HepG2 (cell line): ENCODE measurements at regions not wholly inside any gene's neighbourhood (a gene's known extent, or its start where the extent isn't known, plus 50 kb on each side); places are given as distances from the start of the nearest gene placed in this dataset.

Experiments
- ATAC-seq: fragments of 200-7000 bp; cut with Tn5 transposase; 3 replicates; pipeline ENCODE4 v1.9.1; 2020; ENCODE audit warnings: mild to moderate bottlenecking, moderate library complexity
- BruUV-seq: library from RNA; stranded (reverse); fragments of 400-500 nt; replicated peaks from 2 replicates; lab custom pipeline; 2021; lab: Mats Ljungman, UMichigan
- CTCF ChIA-PET: fragments of 300-600 bp; formaldehyde crosslinking; extraction: SDS; loops from one replicate; lab custom pipeline; 2021; ENCODE audit warnings: low total read pairs, inconsistent platforms, low intra/inter-chr PET ratio; lab: Yijun Ruan, JAX
- POLR2A ChIA-PET: fragments of 350-600 bp; sonication (Branson Sonifier 250); formaldehyde crosslinking; loops from one replicate; lab custom pipeline; 2020; ENCODE audit warnings: antibody characterized with exemption, inconsistent platforms; lab: Yijun Ruan, JAX
- DNase-seq: peaks from one replicate; pipeline ENCODE4 v3.0.0-alpha.2; 2015; ENCODE audit warnings: low spot score
- FAIRE-seq: peaks from 3 replicates; lab custom pipeline; 2011; peaks lifted over from hg19 to GRCh38; lab: Jason Lieb, UNC
- H2AFZ ChIP-seq: one replicate; pipeline ENCODE4 v1.6.1; 2011; ENCODE audit warnings: low read length, inconsistent platforms
- H3K27ac ChIP-seq: fragments of 300-600 bp; 3 replicates; pipeline ENCODE4 v1.8.0; 2011; ENCODE audit warnings: mixed run types, mild to moderate bottlenecking, mixed read lengths, low read length, inconsistent platforms; ENCODE audit not compliant: insufficient read depth; ENCODE audit errors: extremely low read length
- H3K27me3 ChIP-seq, 2 experiments: fragments of 200-600 bp in 1 of 2; 2 replicates in 1 of 2; 3 replicates in 1 of 2; pipeline versions ENCODE4 v1.6.0 to v1.8.0; 2011; ENCODE audit warnings: low read length in 2 of 2, mild to moderate bottlenecking in 2 of 2, moderate library complexity in 2 of 2, inconsistent platforms in 1 of 2; ENCODE audit not compliant: insufficient read depth in 2 of 2, control insufficient read depth in 1 of 2
- H3K36me3 ChIP-seq, 2 experiments: fragments of 200-600 bp in 1 of 2; replicated peaks in 1 of 2; 2 replicates in 1 of 2; 3 replicates in 1 of 2; pipeline versions ENCODE4 v1.5.1 to v1.8.0; 2011; ENCODE audit warnings: low read length in 2 of 2, inconsistent platforms in 1 of 2; ENCODE audit not compliant: insufficient read depth in 2 of 2, control insufficient read depth in 1 of 2
- H3K4me1 ChIP-seq: 2 replicates; pipeline ENCODE4 v1.5.1; 2012; ENCODE audit warnings: low read length, inconsistent platforms; ENCODE audit not compliant: insufficient read depth
- H3K4me2 ChIP-seq: 2 replicates; pipeline ENCODE4 v1.6.0; 2011; ENCODE audit warnings: low read depth, low read length, inconsistent platforms
- H3K4me3 ChIP-seq, 3 experiments: fragments of 200-600 bp in 1 of 3; sonication (generic), shearing (Covaris generic) in 1 of 3; replicated peaks in 1 of 3; 2 replicates each; pipeline ENCODE4 v1.5.1; 2011 to 2016; ENCODE audit warnings: low read length in 3 of 3, inconsistent platforms in 2 of 3, low read depth in 2 of 3, mild to moderate bottlenecking in 2 of 3, control low read depth in 1 of 3, mixed read lengths in 1 of 3; ENCODE audit not compliant: insufficient read depth in 1 of 3
- H3K79me2 ChIP-seq: one replicate; pipeline ENCODE4 v1.6.1; 2011; ENCODE audit warnings: low read length, inconsistent platforms; ENCODE audit not compliant: insufficient read depth
- H3K9ac ChIP-seq: 2 replicates; pipeline ENCODE4 v1.6.0; 2011; ENCODE audit warnings: mild to moderate bottlenecking, low read depth, low read length, inconsistent platforms; ENCODE audit not compliant: insufficient read depth
- H3K9me3 ChIP-seq: 2 replicates; pipeline ENCODE4 v1.5.1; 2012; ENCODE audit warnings: mild to moderate bottlenecking, low read length
- H4K20me1 ChIP-seq: 2 replicates; pipeline ENCODE4 v1.6.0; 2011; ENCODE audit warnings: inconsistent platforms, mild to moderate bottlenecking, low read length, moderate library complexity; ENCODE audit not compliant: insufficient read depth
- CEBPZ ChIP-seq: IDR thresholded peaks from 2 replicates; pipeline ENCODE4 v1.6.1; 2012; ENCODE audit warnings: low read length, improper control_type of control experiment
- DMAP1 ChIP-seq: IDR thresholded peaks from 2 replicates; pipeline ENCODE4 v1.6.1; 2016
- DPF2 ChIP-seq: sonication (generic); formaldehyde crosslinking; IDR thresholded peaks from 2 replicates; pipeline ENCODE4 v1.4.0; 2020; ENCODE audit warnings: mild to moderate bottlenecking, low read depth, missing genetic modification reagents, borderline replicate concordance
- HDAC1 ChIP-seq: sonication (generic); formaldehyde crosslinking; IDR thresholded peaks from 2 replicates; pipeline ENCODE4 v1.5.1; 2020; ENCODE audit warnings: mild to moderate bottlenecking, missing genetic modification reagents
- KMT2A ChIP-seq: sonication (generic); formaldehyde crosslinking; IDR thresholded peaks from 2 replicates; pipeline ENCODE4 v1.4.0; 2020; ENCODE audit warnings: missing genetic modification reagents
- PBX3 ChIP-seq: sonication (generic); formaldehyde crosslinking; IDR thresholded peaks from 2 replicates; pipeline ENCODE4 v1.8.1; 2023; ENCODE audit warnings: missing genetic modification reagents, inconsistent platforms, borderline replicate concordance
- PPARG ChIP-seq: conservative IDR thresholded peaks from 2 replicates; pipeline ENCODE4 v1.6.1; 2016; ENCODE audit warnings: missing biosample characterization, missing genetic modification reagents
- SMAD1 ChIP-seq: sonication (generic); formaldehyde crosslinking; IDR thresholded peaks from 2 replicates; pipeline ENCODE4 v1.4.0; 2020; ENCODE audit warnings: missing genetic modification reagents, low read depth, mild to moderate bottlenecking, borderline replicate concordance
- ZFYVE20 ChIP-seq: sonication (generic); formaldehyde crosslinking; IDR thresholded peaks from 2 replicates; pipeline ENCODE4 v1.8.0; 2023; ENCODE audit warnings: low read depth, mild to moderate bottlenecking, moderate library complexity, missing genetic modification reagents, borderline replicate concordance
- ZMYM3 ChIP-seq: sonication (generic); formaldehyde crosslinking; IDR thresholded peaks from 2 replicates; pipeline ENCODE4 v1.5.1; 2020; ENCODE audit warnings: mild to moderate bottlenecking, missing genetic modification reagents
- ZNF101 ChIP-seq: sonication (generic); formaldehyde crosslinking; IDR thresholded peaks from 2 replicates; pipeline ENCODE4 v1.4.0; 2020; ENCODE audit warnings: mild to moderate bottlenecking, low read depth, missing genetic modification reagents, borderline replicate concordance
- ZNF335 ChIP-seq: sonication (generic); formaldehyde crosslinking; IDR thresholded peaks from 2 replicates; pipeline ENCODE4 v1.4.0; 2020; ENCODE audit warnings: missing genetic modification reagents
- ZNF777 ChIP-seq: sonication (generic); formaldehyde crosslinking; IDR thresholded peaks from 2 replicates; pipeline ENCODE4 v1.4.0; 2020; ENCODE audit warnings: missing genetic modification reagents
- ZNF841 ChIP-seq: sonication (generic); formaldehyde crosslinking; IDR thresholded peaks from 2 replicates; pipeline ENCODE4 v1.8.1; 2023; ENCODE audit warnings: missing genetic modification reagents, borderline replicate concordance
- WGBS: methylation state at CpG from one replicate; pipeline ENCODE4 v1.1.6; 2017; ENCODE audit warnings: low lambda C conversion rate; 5-methylcytosine and 5-hydroxymethylcytosine counted together
- in situ Hi-C: cut with HindIII; loops from 2 replicates; pipeline ENCODE4 v1.10.0; 2017; ENCODE audit warnings: low pct_unique_long_range_greater_than_20kb; ENCODE audit not compliant: extremely low pct_ligation_motif_present
- intact Hi-C: fragments of 100-400 bp; cut with micrococcal nuclease; formaldehyde crosslinking; loops from one replicate; pipeline ENCODE4 v1.10.0; 2022; ENCODE audit not compliant: unreplicated experiment

GRCh38 chr12:127230843-127231260 is 1036.1 kb upstream of the TMEM132C start (continued):
- TF ChIP-seq ZNF777 (CRISPR knock-in tag) (no peak), PBX3 (CRISPR knock-in tag) (no peak)

GRCh38 chr12:127231371-127231770 is 1035.6 kb upstream of the TMEM132C start:
- H3K9ac ChIP-seq: no peak overlapping the region
- H2AFZ ChIP-seq: no peak overlapping the region
- FAIRE-seq (no peak), DNase-seq (no peak), ATAC-seq (no peak)
- intact Hi-C loops: loop anchor here (10.0 kb wide), 1 partner anchor 57 kb away; no protein-coding TSS in a partner anchor
- H3K4me3 ChIP-seq: no peak overlapping the region
- H3K27ac ChIP-seq: no peak overlapping the region
- POLR2A ChIA-PET: no interaction called here
- H3K36me3 ChIP-seq: no peaks in the 10 kb centered on the region
- no peaks in the 10 kb centered on the region for H4K20me1 ChIP-seq
- TF ChIP-seq KMT2A (CRISPR knock-in tag) (no peak), DPF2 (CRISPR knock-in tag) (no peak), ZMYM3 (CRISPR knock-in tag) (no peak), DMAP1 (CRISPR knock-in tag) (no peak), ZNF335 (CRISPR knock-in tag) (no peak), ZNF841 (CRISPR knock-in tag) (no peak), ZFYVE20 (CRISPR knock-in tag) (no peak), PPARG (no peak), CEBPZ (no peak), SMAD1 (CRISPR knock-in tag) (no peak), ZNF101 (CRISPR knock-in tag) (no peak), HDAC1 (CRISPR knock-in tag) (no peak)
- CTCF ChIA-PET: no interaction called here
- H3K4me1 ChIP-seq: no peaks in the 10 kb centered on the region
- peaks cover 67% of the 10 kb centered on the region for H3K9me3 ChIP-seq
- 7% methylated on average over 4 of the region's 7 CpGs for WGBS
- H3K79me2 ChIP-seq: no peaks in the 10 kb centered on the region
- BruUV-seq: no TSS peak
- H3K27me3 ChIP-seq: no peaks in the 10 kb centered on the region
- in situ Hi-C loops: no loop called here
- H3K4me2 ChIP-seq: no peak overlapping the region
